ENCODE measurements at regions not wholly inside any gene's neighbourhood (a gene's known extent, or its start where the extent isn't known, plus 50 kb on each side); places are given as distances from the start of the nearest gene placed in this dataset.

DNA sequence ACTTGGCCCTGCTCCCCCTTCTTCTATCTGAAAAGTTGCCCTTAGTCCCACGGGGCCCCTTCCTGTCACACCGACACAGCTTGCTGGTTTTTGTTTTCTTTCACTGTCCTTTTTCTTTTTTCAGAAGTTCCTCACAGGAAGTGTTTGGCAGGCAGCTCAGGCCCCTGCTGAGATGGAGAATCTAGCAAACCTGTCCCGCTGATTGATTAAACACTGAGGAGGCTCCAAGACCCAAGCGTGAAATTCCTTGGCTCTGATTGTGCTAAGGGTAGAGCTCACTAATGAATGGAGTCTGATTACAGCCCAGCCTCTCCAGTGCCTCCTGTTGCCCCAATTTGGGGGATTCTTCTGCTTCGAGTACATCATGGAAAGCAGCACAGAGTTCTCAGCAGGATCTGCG lies 365.9 kb upstream of the MEX3C start:
- Histone ChIP-seq H3K4me2 (ENCODE audit: low read length) (no peak overlapping the region), H3K4me3 (ENCODE audit: low read length) (no peak overlapping the region), H3K27me3 (ENCODE audit: low read length) (no peaks in the 10 kb centered on the region), H3K9ac (ENCODE audit: low read length) (no peak overlapping the region), H3K9me3 (ENCODE audit: low read length) (no peaks in the 10 kb centered on the region), H3K27ac (ENCODE audit: low read length) (no peak overlapping the region), H3F3A (ENCODE audit: low read length, unreplicated experiment) (no peaks in the 10 kb centered on the region), H3K79me2 (ENCODE audit: low read length) (no peaks in the 10 kb centered on the region), H3K36me3 (ENCODE audit: low read depth, low read length) (no peaks in the 10 kb centered on the region), H2AFZ (ENCODE audit: low read length) (no peak overlapping the region), H3K9me2 (replicated peaks; ENCODE audit: low read length) (no peaks in the 10 kb centered on the region), H3K4me1 (ENCODE audit: insufficient read depth, low read length) (no peaks in the 10 kb centered on the region), H4K20me1 (ENCODE audit: low read length) (no peaks in the 10 kb centered on the region)
- no TSS peak for BruUV-seq (replicated peaks)
- intact Hi-C loops (cut with micrococcal nuclease): no loop called here
- ATAC-seq (no peak), DNase-seq (no peak)
- POLR2A ChIA-PET (ENCODE audit: unreplicated experiment): no interaction called here
- TF ChIP-seq EZH2phosphoT487 (IDR thresholded peaks at IDR 0.05; ENCODE audit: borderline replicate concordance, low read length) (no peak), EZH2 (IDR thresholded peaks at IDR 0.05; ENCODE audit: low read length, unreplicated experiment) (no peak)
- TF ChIP-seq, protein P1, sequence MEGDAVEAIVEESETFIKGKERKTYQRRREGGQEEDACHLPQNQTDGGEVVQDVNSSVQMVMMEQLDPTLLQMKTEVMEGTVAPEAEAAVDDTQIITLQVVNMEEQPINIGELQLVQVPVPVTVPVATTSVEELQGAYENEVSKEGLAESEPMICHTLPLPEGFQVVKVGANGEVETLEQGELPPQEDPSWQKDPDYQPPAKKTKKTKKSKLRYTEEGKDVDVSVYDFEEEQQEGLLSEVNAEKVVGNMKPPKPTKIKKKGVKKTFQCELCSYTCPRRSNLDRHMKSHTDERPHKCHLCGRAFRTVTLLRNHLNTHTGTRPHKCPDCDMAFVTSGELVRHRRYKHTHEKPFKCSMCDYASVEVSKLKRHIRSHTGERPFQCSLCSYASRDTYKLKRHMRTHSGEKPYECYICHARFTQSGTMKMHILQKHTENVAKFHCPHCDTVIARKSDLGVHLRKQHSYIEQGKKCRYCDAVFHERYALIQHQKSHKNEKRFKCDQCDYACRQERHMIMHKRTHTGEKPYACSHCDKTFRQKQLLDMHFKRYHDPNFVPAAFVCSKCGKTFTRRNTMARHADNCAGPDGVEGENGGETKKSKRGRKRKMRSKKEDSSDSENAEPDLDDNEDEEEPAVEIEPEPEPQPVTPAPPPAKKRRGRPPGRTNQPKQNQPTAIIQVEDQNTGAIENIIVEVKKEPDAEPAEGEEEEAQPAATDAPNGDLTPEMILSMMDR (conservative IDR thresholded peaks at IDR 0.05; ENCODE audit: low read depth, low read length): no peak
- CTCF ChIA-PET: no interaction called here

DNA sequence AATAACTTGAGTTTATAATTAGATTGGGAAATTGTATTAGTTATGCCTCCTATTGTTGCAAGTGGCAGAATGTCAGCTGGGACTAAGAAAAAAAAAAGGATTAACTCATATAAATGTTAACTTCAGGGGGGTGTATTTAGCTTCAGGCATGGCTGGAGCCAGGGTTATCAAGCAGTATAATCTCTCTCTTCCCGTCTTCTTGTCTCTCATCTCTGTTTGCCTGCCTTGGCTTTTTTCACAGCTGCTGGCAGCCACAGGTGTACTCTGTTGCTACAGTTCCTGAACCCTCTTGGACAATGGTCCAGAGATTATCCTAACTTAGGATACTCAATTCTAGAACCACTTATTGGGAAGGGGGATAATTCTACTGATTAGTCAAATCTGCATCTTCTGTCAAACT lies 370.7 kb upstream of the MEX3C start:
- Histone ChIP-seq H2AFZ (ENCODE audit: low read length) (no peak overlapping the region), H3F3A (ENCODE audit: low read length, unreplicated experiment) (no peaks in the 10 kb centered on the region), H3K9me3 (ENCODE audit: low read length) (no peaks in the 10 kb centered on the region), H3K36me3 (ENCODE audit: low read depth, low read length) (no peaks in the 10 kb centered on the region), H3K4me1 (ENCODE audit: insufficient read depth, low read length) (no peaks in the 10 kb centered on the region), H3K4me3 (ENCODE audit: low read length) (no peak overlapping the region), H3K9ac (ENCODE audit: low read length) (no peak overlapping the region), H3K4me2 (ENCODE audit: low read length) (no peak overlapping the region), H3K27me3 (ENCODE audit: low read length) (no peaks in the 10 kb centered on the region), H3K27ac (ENCODE audit: low read length) (no peak overlapping the region), H3K79me2 (ENCODE audit: low read length) (no peaks in the 10 kb centered on the region), H4K20me1 (ENCODE audit: low read length) (no peaks in the 10 kb centered on the region), H3K9me2 (replicated peaks; ENCODE audit: low read length) (no peaks in the 10 kb centered on the region)
- ATAC-seq (no peak), DNase-seq (no peak)
- ChIA-PET CTCF (no interaction called here), POLR2A (ENCODE audit: unreplicated experiment) (no interaction called here)
- intact Hi-C loops (cut with micrococcal nuclease): no loop called here
- TF ChIP-seq, protein P1 (conservative IDR thresholded peaks at IDR 0.05; ENCODE audit: low read depth, low read length): no peak
- TF ChIP-seq EZH2 (IDR thresholded peaks at IDR 0.05; ENCODE audit: low read length, unreplicated experiment) (no peak), EZH2phosphoT487 (IDR thresholded peaks at IDR 0.05; ENCODE audit: borderline replicate concordance, low read length) (no peak)
- no TSS peak for BruUV-seq (replicated peaks)

DNA sequence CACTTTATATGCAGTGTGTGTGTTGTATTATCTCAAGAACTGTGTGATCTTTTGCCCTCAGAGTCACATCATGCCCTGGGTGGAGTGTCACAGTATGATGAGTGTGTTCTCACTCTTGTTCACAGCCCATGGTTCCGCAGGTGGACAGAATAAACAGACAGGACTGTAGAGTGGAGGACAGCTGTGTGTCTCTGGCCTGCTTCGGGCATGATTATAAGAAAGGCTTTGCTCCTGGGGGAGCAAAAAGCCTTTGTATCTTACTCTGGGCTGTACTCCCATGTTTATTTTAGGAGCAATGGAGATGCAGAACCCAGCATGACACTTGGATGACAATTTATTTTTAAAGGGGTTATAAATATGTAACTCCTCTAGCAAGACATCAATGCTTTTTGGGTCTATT lies 371.7 kb upstream of the MEX3C start:
- H3K9me3 ChIP-seq (ENCODE audit: low read length): no peaks in the 10 kb centered on the region
- no peak for TF ChIP-seq EZH2 (IDR thresholded peaks at IDR 0.05; ENCODE audit: low read length, unreplicated experiment)
- TF ChIP-seq, protein P1 (conservative IDR thresholded peaks at IDR 0.05; ENCODE audit: low read depth, low read length): no peak
- TF ChIP-seq EZH2phosphoT487 (IDR thresholded peaks at IDR 0.05; ENCODE audit: borderline replicate concordance, low read length): no peak
- intact Hi-C loops (cut with micrococcal nuclease): no loop called here
- H3K4me1 ChIP-seq (ENCODE audit: insufficient read depth, low read length): no peaks in the 10 kb centered on the region
- H3K4me3 ChIP-seq (ENCODE audit: low read length): no peak overlapping the region
- DNase-seq (no peak), ATAC-seq (no peak)
- H3K27me3 ChIP-seq (ENCODE audit: low read length): no peaks in the 10 kb centered on the region
- no peak overlapping the region for H3K4me2 ChIP-seq (ENCODE audit: low read length)
- ChIA-PET CTCF (no interaction called here), POLR2A (ENCODE audit: unreplicated experiment) (no interaction called here)
- H3K9me2 ChIP-seq (replicated peaks; ENCODE audit: low read length): no peaks in the 10 kb centered on the region
- H3K27ac ChIP-seq (ENCODE audit: low read length): no peak overlapping the region
- H3K9ac ChIP-seq (ENCODE audit: low read length): no peak overlapping the region
- H3F3A ChIP-seq (ENCODE audit: low read length, unreplicated experiment): no peaks in the 10 kb centered on the region
- BruUV-seq (replicated peaks): no TSS peak
- H2AFZ ChIP-seq (ENCODE audit: low read length): no peak overlapping the region
- H3K79me2 ChIP-seq (ENCODE audit: low read length): no peaks in the 10 kb centered on the region
- H4K20me1 ChIP-seq (ENCODE audit: low read length): no peaks in the 10 kb centered on the region
- H3K36me3 ChIP-seq (ENCODE audit: low read depth, low read length): no peaks in the 10 kb centered on the region
